AG04449 (cell line): ENCODE measurements at regions not wholly inside any gene's neighbourhood (a gene's known extent, or its start where the extent isn't known, plus 50 kb on each side); places are given as distances from the start of the nearest gene placed in this dataset.

Source experiments
- CTCF ChIA-PET: fragments of 350-600 bp; formaldehyde crosslinking; extraction: SDS; loops from one replicate; lab custom pipeline; 2021; ENCODE audit warnings: antibody characterized with exemption; lab: Yijun Ruan, JAX
- POLR2A ChIA-PET: fragments of 400-600, 350-600 bp; formaldehyde crosslinking; extraction: SDS; loops from one replicate; lab custom pipeline; 2020; ENCODE audit warnings: antibody characterized with exemption, inconsistent platforms; lab: Yijun Ruan, JAX
- DNase-seq: peaks from one replicate; pipeline ENCODE4 v3.0.0-alpha.2; 2010; ENCODE audit warnings: low read depth, low spot score
- H3K4me3 ChIP-seq: 2 replicates; pipeline ENCODE4 v1.5.1; 2011; ENCODE audit warnings: low read depth, mild to moderate bottlenecking, control low read depth, low read length
- CTCF ChIP-seq: IDR thresholded peaks from one replicate; pipeline ENCODE4 v1.5.1; 2011; ENCODE audit warnings: mild to moderate bottlenecking, moderate library complexity, low read length, control low read depth, inconsistent platforms; ENCODE audit not compliant: insufficient read depth; ENCODE audit errors: missing control alignments

GRCh38 chr22:47842119-47842518, 1079.7 kb downstream of the TBC1D22A start:
- no peak for TF ChIP-seq CTCF
- no peak overlapping the region for H3K4me3 ChIP-seq
- ChIA-PET CTCF (no interaction called here), POLR2A (no interaction called here)
- DNase-seq, result no peak

- POLR2A ChIA-PET, result no interaction called here
Measured at GRCh38 chr22:47841156-47841555, 1078.7 kb downstream of the TBC1D22A start.

GRCh38 chr22:47839595-47840227, 1077.3 kb downstream of the TBC1D22A start:
- POLR2A ChIA-PET, result no interaction called here

More at GRCh38 chr22:47841156-47841555, 1078.7 kb downstream of the TBC1D22A start:
- CTCF ChIA-PET, result no interaction called here
- no peak overlapping the region for H3K4me3 ChIP-seq
- DNase-seq, result no peak
- no peak for TF ChIP-seq CTCF

GRCh38 chr22:47837703-47838102, 1075.3 kb downstream of the TBC1D22A start:
- ChIA-PET POLR2A (no interaction called here), CTCF (no interaction called here)
- no peak for DNase-seq
- TF ChIP-seq CTCF, result no peak
- H3K4me3 ChIP-seq, result no peak overlapping the region

More at GRCh38 chr22:47839595-47840227, 1077.3 kb downstream of the TBC1D22A start:
- TF ChIP-seq CTCF, result no peak
- CTCF ChIA-PET, result no interaction called here
- H3K4me3 ChIP-seq, result no peak overlapping the region
- no peak for DNase-seq

GRCh38 chr22:47836957-47837356, 1074.5 kb downstream of the TBC1D22A start:
- ChIA-PET POLR2A (no interaction called here), CTCF (no interaction called here)
- no peak for TF ChIP-seq CTCF
- H3K4me3 ChIP-seq, result no peak overlapping the region
- no peak for DNase-seq

GRCh38 chr22:47835726-47836125, 1073.3 kb downstream of the TBC1D22A start:
- no peak for TF ChIP-seq CTCF
- peak; percentile 38 for DNase-seq
- no peak overlapping the region for H3K4me3 ChIP-seq
- ChIA-PET POLR2A (no interaction called here), CTCF (no interaction called here)
